Fibroblast of skin of left quadriceps (primary cell): ENCODE measurements at regions not wholly inside any gene's neighbourhood (a gene's known extent, or its start where the extent isn't known, plus 50 kb on each side); places are given as distances from the start of the nearest gene placed in this dataset.
A peak's percentile ranks its signal among the peaks of the same experiment; 100 is the strongest.

ENCODE experiments used
- DNase-seq, 2 experiments: peaks; one replicate each; pipeline ENCODE4 v3.0.0-alpha.2; 2013; ENCODE audit warnings: low read depth in 2 of 2

DNA sequence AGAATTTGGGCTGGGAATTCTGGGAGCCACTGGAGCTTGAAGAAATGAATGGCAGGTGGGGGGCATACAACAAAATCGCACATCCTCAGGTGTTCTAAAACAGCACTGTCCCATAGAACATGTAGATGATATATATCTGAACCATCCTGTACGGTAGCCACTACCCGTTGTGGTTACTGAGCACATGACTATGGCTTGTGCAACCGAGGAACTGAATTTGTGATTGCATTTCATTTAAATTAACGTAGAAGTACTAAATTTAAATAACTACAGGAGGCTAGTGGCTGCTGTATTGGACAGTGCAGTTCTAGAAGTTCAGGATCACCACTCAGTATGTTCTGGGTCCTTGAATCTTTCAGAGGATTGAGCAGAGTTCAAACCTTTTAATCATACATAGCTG is 172.4 kb downstream of the PHETA1 start:
- no peak for DNase-seq

DNA sequence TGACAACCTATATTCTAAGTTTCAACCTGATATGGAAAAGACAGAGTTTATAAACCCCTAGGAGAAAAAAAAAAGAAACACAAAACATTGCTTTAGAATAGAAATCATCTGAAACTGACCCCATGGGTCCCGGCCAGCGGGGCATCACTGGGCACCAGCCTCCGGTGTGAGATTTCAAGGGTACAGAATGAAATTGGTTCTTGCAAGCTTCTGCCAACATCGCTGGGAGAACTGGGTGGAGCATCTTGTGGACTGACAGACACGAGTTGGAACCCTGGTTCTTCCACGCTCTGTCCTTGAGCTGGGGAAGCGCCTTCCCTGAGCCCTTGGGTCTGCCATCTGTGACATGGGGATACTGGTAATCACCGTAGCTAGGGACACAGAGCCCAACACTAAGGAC is 173.6 kb downstream of the PHETA1 start:
- DNase-seq: no peak

DNA sequence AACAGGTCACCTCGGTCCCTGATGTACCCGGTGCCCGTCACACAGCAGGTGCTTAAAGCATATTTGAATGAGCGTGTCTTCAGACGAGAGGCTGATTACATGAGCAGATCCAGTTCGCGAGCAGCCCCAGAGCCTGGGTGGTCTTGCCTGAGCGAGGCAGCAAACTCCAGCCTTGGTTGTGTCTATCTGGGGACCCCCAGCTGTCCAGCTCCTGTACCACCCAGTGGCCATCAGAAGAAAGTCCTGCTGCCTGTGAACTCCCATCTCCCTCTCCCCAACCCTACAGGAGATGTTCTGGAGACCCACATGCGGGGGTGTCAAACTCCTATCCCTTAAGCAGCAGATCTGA is 174.2 kb downstream of the PHETA1 start:
- no peak for DNase-seq

DNA sequence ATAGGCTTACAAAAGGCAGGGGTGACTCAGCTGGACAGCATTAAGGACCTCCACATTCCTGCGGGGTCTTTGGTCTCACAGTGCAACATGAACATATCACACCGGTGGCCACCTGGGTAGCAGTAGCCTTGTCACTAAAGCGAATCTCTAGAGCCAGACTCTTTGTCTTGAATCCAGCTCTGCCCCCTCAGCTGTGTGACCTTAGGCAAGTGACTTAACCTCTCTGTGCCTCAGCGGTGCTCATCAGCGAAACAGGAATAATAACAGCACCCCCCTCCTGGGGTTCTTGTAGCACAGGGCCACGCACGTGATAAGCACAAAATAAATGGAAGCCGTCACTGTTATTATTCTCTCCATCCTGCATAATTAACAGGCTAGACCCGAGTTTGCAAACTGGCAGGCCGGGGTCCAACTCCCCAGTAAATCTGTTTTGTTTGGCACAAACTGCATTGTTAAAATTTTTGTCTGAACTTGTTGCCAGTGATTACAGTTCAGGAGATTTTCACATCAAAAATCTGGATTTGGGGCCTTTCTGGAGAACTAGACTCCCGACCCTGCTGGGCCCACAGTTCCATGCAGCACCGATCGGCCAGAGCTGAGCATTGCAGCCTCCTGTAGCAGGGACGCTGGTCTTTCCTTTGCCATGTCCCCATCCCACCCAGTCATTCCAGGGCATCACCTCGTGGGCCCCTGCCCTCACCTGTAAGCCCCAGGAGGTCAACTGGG is 174.8 kb downstream of the PHETA1 start:
- no peak for DNase-seq

DNA sequence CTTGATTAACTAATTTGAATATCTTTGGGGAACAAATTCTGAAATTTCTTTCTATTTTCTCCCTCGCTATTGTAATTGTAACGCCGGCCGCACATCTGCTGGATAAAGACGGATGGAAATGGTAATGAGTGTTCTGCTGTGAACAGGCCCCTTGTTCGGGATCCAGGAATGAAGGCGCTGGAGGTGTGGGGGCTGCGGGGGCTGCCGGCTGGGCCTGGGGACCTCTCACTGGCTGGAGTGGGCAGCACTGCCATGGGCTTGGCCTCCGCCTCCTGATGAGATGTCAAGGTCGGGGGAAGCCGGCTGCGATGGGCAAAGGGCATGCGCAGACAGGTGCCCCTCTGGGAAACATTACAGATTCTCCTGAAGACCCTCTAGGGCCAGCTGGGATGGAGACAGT is 175.4 kb downstream of the PHETA1 start:
- no peak for DNase-seq

DNA sequence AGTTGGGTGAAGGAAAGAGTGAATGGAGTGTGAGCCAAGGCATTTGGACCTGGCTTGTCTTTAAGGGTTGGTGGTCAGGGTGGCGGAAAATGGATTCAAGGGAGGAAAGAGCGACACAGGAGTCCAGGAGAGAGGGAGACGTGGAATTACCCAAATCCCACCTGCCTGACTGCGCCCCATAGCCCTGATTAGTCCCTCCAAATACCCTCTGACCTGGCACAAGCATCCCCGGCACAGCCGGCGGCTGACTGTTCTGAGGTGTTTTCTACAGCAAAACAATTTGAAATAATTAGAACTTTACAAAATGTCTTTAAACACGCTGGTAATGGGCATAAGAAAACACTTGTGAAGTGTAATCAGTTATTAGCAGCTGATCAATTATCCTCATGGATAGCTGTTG is 175.8 kb downstream of the PHETA1 start:
- DNase-seq: no peak

DNA sequence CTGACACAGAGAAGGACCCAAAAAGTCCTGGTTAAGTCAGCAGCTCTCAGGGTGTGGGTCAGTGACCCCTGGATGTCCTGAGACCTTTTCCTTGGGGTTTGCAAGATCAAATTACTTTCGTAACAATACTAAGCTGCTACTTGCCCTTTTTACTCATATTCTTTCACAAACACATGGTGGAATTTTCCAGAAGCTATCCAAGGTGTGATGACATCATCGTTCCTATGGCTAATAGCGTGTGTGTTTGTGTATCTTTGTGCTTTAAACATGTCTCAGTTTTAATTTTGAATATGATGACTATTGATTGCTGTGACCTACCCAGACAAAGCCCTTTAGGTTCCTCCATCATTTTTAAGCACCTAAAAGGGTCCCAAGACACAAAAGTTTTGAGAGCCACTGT is 176.2 kb downstream of the PHETA1 start:
- DNase-seq: no peak

DNA sequence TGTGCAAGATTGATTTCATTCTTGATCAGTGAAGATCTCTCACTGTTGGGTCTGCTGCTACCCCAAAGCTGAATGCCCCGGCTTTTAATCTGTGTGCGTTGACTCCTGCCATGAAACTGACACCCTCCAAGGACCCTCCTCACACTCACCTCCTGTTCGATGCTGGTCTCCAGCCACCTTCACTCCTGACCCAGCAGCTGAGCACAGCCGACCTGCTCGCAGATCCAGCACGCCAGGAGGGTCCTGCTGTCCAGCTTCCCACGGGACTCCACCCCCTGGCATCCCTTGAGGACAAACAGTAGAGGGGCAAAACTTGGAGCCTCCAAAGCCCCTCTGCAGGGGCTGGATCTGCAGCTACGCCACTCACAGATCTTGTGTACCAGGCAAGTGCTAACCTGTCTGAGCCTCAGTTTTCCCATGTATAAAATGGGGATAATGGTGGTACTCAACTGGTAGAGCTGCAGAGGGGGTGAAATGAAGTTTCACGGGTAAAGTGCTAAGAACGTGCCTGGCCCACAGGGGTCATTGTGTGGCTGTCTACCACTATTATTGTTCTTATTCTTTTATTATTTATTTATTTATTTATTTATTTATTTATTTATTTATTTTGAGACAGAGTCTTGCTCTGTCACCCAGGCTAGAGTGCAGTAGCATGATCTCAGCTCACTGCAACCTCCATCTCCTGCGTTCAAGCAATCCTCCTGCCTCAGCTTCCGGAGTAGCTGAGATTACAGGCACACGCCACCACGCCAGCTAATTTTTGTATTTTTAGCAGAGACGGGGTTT is 178.0 kb downstream of the PHETA1 start:
- DNase-seq: no peak

DNA sequence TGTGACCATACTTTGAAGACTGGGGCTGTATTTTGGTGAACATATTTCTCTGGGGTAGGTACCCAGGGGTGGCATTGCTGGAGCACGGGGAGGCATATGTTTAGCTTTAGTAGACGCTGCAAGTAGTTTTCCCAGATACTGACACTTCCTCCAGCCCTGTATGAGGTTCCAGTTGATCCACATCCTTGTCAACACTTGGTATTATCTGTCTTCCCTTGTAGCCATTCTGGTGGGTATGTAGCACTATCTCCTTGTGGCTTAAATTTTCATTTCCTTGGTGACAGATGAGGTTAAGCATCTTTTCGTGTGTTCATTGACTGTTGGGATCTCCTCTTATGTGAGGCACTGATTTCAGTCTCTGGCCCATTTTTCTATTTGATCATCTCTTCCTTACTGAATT is 179.1 kb downstream of the PHETA1 start:
- DNase-seq: no peak

DNA sequence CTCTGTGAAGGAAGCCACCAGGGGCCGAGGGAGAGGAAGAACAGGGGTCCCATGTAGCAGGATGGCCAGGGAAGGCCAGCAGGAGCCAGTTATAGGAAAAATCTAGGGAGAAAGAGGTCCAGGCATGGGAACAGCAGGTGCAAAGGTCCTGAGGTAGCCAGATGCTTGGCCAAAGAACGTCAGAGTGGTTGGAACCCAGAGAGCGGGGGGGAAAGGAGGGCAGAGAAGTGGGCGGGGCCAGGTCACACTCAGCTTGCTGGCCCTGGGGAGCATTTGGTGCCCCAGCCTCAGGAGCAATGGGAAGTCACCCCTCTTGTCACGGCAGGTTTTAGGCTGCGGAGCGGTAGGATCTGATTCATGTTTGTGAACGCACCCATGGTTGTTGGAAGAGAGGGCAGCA is 180.5 kb downstream of the PHETA1 start:
- DNase-seq: no peak

DNA sequence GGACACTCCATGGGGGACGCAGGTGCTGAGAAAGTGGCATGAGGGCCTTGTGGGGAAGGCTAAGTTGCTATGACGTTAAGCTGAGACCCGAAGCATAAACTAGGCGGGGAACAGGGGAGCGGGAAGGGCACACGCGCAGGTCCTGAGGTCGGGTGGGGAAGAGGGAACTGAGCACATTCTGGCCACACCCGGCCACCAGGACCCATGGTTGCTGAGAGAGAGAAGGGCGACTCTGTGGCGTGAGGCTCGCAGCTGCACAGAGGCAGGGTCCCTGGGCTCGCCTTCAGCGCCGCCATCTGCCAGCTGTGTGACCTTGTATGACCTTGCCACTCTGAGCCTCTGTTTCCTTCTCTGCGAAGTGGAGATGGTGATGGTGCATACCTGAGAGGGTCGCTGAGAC is 182.5 kb downstream of the PHETA1 start:
- DNase-seq: no peak

DNA sequence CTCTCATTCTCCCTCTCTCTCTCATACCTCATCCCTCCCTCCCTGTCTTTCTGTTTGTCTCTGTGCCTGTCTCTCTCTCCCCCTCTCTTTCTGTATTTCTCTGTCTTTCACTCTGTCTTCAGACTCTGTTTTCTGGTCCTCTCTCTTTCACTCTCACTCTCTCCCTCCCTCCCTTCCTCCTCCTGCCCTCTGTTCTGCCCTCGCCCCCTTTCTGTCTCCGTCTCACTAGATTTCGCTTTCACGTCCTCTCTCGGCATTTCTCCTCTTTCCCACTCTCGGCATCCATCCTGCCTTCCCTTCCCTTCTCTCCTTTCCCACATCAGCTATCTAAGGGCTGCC is 183.0 kb downstream of the PHETA1 start:
- no peak for DNase-seq

DNA sequence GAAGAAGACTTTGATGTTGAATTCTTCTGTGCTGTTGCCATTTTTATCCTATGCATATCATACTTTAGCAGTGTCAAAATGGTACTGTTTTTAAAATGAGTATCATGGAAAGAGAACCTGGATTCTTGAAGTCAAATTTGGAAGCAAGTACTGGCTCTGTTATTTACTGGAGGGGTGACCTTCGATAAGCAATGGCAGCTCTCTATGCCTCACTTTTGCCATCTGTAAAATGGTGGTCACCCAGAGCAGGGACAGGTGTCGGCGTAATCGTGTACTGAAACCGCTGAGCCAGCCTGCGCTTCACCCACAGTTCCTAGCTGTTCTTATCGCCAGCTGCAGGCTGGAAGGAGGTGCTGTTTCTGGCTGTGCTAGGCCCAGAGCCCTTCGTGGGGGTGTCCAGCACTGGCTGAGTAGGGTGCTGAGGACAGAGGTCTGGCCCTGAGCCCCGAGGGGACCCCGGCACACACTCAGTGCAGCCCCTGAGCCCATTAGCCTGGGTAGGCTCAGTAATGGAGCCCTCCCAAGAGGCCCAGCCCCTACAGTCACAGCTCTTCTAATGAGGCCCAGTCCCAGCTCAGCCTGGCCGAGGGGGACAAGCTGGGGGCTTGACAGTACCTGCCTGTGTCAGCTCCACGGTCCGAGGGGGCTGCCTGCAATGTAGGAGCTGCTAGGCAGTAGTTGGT is 183.5 kb downstream of the PHETA1 start:
- DNase-seq: no peak

DNA sequence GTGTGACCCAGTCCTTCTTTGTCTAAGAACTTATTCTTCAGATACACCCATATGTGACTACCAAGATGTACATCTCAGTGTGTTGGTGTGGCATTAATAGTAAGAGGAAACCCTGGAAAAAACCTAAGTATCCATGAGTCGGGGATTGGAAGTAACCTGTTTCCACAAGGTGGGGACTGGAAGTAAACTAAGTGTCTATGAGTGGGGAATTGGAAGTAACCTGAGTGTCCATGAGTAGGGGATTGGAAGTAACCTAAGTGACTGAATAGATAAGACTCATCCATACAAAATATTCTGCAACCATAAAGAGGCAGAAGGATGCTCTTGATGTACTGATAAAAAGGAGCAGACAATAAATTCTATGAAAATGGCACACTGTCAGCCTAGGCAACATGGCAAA is 184.7 kb downstream of the PHETA1 start:
- no peak for DNase-seq

DNA sequence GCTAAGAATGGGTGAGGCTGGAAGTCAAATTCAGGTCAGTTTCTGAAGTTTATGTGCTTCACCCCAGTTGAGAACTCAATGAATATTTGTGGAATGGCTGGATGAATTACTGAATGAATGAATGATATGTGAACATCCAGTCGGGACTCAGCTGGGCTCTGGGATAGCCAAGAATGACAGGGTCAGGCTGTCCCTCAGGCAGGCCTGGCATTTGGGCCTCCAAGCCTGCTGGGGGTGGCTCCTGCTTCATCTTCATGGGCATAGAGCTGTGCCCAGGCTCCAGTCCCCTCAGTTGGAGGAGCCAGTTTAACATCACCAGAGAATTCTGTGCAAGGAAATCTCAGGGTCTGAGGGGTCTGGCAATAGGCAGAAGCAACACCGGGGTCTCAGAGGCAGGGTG is 185.8 kb downstream of the PHETA1 start:
- DNase-seq: no peak

DNA sequence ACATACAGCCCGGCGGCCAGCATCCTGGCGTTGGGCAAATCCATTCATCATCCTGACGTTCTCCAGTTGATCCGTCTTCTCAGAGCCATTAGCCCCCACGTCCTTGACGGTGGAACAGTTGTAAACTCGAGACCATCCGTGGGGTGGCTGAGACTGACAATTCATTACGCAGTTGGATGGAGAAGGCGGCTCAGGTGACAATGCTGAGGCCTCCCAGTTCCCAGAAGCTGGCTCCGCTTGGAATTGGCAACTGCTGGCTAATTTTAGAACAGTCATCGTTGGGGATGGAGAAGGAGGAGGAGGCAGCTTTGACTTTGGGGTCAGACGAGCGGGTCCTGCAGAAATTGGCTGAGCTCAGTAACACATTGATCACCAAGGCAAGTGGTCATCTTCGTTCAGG is 186.5 kb downstream of the PHETA1 start:
- no peak for DNase-seq

DNA sequence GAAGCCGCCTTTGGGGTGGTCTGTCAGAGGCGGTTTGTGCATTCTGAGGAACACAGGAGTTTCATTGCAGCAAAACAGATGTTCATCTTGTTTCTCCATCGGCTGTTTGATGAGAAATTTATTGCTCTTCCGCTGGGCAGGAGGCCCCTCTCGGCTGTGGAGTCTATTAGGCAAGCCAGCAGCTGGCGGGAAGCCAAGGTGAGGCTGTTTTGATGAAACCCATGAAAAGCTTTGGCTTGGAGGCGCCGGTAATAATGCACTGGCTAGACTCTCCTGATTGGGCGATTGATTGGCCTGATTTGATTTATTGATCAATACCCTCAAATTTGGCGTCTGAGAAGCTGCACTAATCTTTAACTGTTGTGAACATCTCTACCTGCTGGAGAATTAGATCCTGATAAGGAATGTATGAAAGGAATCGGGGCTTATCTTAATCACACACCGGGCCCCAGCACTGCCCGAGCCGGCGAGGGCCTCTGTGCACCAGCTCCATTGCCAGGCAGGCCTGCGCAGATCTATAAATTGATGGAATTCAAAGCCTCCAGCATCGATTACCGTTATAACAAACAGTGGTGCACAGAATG is 187.7 kb downstream of the PHETA1 start:
- DNase-seq: peak; percentile 43 to 49

DNA sequence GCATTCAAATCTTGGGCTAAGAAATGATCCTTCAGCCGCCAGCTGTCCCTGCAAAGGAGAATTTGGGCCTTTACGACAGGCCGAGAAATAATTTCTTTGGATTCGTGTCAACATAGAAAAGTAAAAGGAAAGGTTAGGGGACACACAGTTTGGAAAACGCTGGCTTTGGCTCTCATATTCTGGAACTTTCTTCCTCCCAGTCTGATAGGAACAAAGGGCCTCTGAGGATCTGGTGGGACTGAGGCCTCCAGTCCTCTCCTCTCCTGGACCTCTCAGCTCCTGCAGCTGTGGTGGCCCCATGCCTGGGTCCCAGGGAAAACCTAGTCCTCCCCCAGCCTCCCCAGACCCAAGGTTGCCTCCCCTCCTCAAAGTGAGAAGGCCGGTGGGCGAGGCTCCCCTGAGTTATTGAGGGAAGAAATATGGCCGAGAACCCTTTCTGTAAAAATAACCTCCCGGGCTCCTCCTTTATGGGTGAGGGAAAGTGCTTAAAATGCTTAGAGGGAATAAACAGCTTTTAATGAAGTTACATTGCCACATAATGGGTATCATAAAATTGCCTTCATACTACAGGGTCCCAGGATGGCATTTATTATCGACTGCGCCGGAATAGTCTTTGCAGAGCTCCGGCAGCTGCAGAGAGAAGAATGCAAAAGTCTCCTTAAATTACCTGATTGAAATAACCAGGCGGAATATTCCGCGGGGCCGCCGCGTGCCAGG is 188.3 kb downstream of the PHETA1 start:
- no peak for DNase-seq

DNA sequence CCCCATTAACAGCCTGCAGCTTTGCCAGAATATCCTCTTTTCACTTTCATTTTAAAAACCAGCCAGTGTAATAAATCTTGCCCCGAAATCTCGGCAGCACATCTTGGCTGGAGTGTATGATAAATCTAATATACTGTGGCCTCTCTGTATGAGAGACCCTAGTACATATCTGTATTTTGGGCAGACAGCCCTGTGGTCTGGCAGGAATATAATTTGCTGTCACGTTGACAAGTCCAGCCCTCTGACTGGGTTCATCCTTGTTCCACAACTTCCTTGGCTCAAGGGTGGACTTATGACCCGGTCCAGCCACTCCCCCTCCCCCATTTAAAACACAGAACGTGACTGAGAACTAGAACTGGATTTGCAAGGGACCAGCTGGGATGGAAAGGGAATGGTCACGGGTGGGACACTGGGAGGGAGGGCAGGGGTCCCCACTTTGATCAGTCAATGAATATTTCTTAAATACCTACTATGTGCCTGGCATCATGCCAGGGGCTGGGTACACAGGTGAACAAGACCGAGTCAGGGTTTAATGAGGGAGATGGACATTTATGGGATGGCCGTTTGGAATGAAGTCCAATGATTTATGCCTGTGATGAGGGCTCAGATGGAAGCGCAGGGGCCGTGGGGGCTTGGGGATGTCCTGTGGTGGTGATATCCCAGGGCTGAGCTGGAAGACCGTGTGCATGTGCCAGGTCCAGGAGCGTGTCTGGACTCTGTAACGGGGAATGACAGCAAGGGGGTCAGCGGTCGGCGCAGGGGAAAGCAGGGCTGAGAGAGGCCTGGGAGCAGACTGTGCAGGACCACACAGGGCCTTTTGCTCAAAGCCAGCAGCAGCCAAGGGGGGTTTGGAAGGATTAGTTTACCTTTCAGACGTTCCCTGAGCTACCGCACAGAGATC is 190.5 kb downstream of the PHETA1 start:
- no peak for DNase-seq

DNA sequence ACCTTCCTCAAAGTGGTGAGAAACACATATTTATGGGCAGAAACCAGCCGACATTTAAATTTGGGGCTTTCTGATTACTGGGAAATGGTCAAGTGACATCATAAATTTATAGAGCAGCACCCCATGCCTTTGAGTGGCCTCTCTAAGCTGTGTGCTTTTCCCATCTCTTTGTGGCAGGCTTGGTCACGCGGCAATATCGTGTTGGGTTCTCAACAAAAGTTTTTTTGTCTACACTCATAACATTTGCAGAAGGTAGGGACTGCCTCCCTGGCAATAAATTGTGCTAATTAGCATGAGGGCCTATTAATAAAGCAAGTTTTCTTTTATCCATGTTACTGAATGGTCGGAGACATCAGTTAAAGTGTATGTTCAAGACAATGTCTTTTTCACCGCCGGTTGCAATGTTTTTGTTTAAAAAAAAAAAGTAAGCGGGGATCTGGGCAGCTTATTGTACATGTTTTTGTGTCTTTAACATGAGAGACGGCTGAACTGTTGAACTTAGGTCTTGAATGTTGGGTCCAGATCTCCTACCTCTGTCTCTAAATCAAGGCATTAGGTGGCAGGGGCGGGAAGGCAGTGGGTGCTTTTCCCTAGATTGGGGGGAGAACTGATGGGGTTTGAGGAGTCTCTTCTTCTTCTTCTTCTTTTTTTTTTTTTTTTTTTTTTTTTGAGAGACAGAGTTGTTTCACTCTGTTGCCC is 193.3 kb downstream of the PHETA1 start:
- no peak for DNase-seq

DNA sequence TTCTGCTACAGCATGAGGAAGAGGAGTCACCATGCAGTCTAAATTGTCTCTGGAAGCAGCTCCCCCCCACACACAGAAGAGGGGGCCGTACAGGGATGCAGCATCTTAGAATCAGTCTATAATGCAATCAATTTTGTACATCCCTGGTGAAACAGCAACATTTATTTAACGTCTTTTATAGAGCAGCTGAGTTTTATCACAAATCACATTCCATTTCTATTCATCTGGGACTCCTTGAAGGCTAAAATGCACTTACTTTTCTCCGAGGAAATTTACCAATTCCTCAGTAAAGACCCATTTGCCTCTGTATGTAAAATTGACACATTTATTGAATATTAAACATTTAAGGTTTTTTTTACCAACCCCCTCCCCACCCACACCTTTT is 193.9 kb downstream of the PHETA1 start:
- no peak for DNase-seq
